HG03565 (cell line): ENCODE measurements at regions not wholly inside any gene's neighbourhood (a gene's known extent, or its start where the extent isn't known, plus 50 kb on each side); places are given as distances from the start of the nearest gene placed in this dataset.
"Not testable (repeated sequence)": the region's sequence is repeated elsewhere in the genome, so short reads cannot be mapped to it uniquely, and the experiment has no call there.

ENCODE experiments used
- ATAC-seq: cut with Tn5 transposase; IDR thresholded peaks from one replicate; pipeline ENCODE4 v1.9.1; 2021; ENCODE audit warnings: mild to moderate bottlenecking, moderate library complexity; ENCODE audit not compliant: unreplicated experiment

DNA sequence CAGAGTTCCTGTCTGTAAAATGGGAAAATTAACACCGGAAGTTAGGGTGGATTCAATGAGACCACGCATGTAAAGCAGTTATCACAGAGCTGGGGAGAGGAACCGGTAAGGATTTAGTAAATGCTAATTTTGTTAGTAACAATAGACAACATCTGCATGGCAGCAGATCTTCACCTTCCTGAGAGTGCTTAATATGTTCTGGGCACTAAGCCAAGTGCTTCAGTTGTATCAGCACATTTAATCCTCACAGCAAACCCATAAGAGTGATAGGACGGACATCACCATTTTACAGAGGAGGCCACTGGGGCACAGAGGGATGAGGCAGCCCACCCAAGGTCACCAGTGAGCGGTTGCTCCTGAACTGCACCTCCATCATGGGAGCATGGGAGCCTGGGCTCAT, 189.4 kb downstream of the WNT5A start:
- ATAC-seq = no peak

DNA sequence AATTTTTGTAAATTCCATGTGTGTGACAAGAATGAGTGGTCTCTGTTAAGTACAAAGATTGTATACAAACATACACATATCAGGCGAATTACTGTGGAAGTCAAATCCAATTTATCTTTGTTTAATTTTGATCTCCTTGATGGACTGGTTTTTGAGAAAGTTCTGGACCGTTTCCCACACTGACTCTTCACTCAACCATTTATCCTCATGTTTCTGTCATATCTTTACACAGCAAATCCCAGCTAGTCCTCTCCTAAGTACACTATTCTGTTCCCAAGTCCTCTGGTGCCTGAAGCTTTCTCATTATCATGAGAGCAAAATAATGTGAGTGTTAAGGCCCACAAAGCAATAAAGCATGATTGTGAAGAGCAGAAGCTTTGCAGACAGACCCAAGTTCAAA, 189.9 kb downstream of the WNT5A start:
- no peak for ATAC-seq

DNA sequence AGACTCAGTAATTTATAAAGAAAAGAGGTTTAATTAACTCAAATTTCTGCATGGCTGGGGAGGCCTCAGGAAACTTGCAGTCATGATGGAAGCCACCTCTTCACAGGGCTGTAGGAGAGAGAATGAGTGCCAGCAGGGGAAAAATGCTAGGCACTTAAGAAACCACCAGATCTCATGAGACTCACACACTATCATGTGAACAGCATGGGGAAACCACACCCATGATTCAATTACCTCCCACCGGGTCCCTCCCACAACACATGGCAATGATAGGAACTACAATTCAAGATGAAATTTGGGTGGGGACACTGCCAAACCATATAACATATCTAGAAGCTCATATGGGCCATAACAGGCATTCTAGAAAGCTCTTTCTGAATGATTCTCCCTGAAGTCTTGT, 190.3 kb downstream of the WNT5A start:
- ATAC-seq = no peak

DNA sequence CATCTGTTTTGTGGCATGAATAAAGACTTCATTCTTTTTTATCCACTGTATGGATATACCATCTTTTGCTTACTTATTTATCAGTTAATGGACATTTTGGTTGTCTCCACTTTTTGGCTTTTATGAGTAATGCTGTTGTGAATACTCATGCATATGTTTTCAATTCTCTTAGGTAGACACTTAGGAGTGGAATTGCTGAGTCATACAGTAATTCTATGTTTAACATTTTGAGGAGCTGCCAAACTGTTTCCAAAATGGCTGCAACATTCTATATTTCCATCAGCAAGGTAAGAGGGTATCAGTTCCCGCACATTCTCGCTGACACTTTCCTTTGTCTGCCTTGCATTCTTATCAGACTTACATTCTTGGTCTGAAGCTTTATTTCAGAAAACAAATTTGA, 191.1 kb downstream of the WNT5A start:
- no peak for ATAC-seq

DNA sequence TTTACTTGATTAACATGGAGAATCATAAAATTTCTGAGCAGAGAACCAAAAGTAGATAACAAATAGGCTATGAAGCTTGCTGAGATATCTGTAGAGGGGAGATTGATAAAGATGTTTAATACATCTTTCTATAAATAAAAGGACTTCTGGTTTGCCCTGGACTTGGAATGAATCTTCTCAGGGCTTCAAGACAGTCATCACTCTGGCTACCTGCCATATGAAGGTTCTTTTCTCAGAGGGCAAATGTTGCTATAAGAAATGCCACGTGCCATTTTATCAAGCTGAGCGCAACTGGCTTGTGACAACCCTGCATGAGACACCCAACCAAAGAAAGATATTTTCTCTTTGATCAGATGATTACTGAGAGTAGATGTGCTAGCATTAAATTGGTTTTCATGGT, 192.5 kb downstream of the WNT5A start:
- no peak for ATAC-seq

DNA sequence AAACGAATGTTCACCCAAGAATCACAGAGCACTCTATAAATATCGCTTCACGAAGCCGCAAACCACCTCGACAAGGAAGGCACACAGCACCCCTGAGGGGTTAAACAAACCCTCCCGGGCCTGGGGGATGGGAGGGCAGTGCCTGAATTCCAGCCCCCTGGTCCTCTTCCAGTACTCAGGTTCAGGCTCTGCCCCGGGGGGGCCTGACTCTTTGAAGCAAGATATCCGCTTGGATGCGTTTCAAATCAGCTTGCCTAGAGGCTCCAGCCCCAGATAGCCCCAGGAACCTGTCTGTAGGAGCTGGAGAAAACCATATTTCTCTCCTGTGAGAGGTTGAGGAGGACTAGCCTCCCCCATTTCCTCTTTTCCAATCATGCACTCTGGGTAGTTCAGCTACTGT, 194.7 kb downstream of the WNT5A start:
- no peak for ATAC-seq

DNA sequence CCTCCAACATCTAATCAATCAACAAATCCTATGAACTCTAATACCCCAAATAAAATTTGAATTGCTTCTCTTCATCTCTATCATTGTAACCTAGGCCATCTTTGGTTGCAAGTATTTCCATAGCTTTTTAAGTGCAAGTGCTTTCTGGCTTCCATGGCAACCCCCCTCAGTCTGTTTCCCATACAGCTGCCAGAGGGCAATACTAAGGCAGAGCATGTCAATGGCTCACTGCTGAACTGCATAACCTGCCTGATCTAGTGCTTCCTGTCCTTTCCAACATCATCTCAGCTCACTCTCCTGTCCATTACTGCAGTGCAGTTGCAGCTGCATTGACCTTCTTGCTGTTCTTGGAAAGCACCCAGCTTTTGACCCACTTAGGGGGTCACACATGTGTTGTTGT, 198.4 kb downstream of the WNT5A start:
- ATAC-seq = no peak

DNA sequence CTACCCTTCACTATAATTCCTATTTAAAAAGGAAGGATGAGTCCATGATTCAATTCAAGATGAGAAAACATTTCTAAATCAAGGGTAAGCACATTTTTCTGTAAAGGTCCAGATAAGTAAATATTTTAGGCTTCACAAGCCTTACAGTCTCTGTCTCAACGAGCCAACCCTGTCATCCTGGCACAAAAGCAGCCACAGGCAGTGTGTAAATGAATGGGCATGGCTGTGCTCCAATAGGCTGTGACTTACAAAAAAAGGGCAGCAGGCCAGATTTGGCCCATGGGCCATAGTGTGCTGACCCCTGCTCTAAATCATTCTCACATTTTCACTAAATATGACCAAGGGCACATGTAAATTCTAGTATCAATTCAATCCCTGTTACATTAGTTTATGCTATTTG, 200.4 kb downstream of the WNT5A start:
- no peak for ATAC-seq

DNA sequence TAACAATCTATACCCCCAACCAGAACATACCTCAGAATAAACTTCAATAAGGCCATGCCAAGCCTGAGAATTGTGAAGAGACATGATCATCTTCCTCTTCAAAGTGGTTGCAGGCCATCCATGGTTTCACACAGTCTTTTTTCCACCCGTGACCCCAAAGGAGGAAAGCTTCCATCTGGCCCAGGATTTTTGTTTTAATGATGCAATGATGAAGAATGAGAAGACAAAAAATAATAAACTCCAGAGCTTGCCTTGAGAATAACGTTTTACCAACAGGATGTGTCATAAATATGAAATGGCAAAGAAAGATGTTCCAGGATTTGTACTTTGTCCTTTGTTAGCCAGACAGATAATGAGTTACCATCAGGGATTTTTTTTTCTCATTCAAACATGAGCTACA, 201.9 kb downstream of the WNT5A start:
- no peak for ATAC-seq

DNA sequence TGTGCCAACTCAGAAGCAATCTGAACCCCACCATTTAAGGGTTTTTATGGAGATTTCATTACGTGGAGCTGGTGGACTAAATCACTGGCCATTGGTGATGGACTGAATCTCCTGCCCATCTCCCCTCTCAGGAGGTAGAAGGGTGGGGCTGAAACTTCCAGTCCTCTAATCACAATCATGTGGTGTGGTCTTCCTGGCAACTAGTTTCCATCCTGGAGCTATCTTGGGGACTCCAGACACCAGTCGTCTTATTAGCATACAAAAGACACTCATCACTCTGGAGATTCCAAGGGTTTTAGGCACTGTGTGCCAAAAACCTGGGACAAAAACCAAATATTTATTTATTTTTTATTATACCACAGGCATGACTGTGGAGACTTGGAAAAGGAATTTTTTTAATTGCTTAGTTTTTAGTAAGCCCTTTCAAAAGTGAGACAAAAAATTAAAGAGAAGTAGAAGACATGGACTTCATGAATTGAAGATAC, 203.6 kb downstream of the WNT5A start:
- no peak for ATAC-seq

DNA sequence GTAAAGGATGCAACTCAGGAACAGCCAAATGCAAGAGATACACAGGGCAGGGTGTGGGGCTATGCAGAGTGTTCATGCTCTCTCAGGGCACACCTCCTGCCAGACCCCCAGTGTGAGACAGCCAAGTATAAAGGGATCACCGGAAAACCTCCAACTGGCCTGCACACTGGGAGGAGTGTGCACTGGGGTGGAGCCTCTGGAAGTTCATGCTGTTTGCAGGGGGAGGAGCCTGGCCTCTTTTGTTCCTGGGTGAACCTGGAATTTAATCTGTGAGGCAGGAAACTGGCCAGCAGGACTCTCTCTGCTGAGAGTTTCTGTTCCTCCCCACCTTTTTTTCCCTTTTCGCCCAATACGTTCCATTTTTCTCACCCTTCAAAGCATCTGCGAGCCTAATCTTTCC, 204.1 kb downstream of the WNT5A start:
- ATAC-seq = no peak

DNA sequence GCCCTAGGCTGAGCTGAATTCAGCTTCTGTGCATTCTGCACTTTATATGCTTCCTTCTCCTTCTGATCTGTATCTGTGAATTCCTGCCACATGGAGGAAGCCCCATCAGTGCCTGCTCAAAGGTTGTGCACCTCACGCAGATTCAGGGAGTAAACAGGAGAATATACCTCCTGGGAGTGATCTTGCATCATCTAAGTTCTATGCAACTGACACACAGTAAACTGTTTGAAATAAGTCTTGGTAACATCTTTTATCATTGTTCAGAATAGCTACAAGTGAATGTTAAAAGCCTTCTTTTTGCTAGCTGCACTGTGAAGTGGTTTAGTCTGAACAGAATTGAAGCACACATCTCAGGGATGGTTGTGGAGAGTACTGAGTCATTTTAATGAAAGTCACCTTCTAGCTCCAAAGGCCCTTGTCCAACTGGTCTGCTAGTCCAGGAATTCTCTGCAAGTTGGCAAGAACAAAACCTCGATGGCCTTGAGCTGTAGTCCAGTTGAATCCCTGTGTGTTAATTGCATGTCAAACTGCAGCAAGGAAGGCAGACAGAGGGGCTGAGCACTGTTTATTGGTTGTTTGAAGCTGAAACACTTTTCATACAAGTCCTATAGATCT, 215.0 kb downstream of the WNT5A start:
- ATAC-seq = no peak

DNA sequence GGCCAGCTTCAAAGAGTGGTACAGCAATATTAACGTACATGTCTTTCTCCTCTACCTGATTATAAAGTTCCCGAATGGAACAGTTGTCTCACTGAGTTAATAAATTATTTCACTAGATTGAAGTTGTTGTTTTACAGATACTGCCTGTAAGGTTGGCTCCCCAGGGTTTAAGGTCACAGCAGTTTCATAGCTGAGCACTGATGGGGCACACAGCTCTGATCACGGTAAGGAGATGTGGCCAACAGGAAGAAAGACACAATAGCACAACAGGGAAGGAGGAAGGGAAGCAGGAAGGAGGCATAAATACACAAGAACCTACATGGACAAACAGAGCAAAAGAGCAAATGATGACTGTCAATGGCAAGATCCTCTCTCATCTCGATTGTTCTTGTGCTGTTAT, 215.6 kb downstream of the WNT5A start:
- no peak for ATAC-seq

DNA sequence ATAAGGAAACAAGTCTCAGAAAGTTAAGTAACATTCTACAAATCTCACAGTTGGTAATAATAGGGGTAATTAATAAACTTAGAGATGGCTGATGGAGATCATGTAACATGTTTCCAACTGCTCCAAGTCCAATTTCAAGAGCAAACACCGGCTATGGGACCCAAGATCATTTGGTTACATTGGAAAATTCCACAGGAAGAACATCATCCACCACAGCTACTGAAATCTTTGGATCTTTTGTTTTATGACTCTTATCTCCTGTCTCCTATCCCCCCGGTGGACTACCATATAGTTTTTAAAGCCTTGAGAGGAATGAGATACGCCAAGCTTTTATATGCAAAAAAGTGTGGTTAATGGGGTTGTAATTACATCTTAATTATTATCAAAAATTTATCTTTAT, 216.1 kb downstream of the WNT5A start:
- no peak for ATAC-seq

DNA sequence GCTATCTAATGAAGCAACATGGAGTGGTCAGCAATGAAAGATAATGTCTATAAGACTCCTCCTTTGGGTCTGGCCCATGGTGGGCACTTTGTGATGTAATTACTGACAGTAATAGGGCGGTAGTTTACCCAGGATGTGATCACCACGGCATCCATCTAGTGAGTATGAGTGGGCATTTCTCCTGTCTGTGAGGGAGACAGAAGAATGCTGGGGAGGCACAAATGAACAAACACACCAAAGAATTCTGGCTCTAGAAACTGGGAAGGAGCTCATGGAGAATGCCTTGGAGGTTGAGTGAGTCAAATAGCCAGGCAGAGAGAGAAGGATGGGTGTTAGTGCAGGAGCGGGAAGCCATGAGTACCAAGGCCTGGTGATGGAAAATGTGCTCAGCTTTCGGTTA, 217.5 kb downstream of the WNT5A start:
- no peak for ATAC-seq

DNA sequence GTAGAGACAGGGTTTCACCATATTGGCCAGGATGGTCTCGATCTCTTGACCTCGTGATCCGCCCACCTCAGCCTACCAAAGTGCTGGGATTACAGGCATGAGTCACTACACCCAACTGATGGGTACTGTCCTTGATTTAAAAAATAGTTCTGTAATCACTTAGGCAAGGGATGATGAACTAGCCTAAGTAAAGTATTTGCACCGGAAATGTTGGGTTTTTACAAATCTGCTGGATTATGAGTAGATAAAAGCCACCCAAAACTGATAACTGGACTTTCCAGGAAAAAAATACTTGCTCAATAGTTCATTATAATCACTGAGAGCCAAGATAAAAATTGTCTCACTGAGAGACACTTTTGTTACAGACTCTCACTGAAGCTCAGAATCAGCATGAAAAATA, 218.0 kb downstream of the WNT5A start:
- no peak for ATAC-seq

DNA sequence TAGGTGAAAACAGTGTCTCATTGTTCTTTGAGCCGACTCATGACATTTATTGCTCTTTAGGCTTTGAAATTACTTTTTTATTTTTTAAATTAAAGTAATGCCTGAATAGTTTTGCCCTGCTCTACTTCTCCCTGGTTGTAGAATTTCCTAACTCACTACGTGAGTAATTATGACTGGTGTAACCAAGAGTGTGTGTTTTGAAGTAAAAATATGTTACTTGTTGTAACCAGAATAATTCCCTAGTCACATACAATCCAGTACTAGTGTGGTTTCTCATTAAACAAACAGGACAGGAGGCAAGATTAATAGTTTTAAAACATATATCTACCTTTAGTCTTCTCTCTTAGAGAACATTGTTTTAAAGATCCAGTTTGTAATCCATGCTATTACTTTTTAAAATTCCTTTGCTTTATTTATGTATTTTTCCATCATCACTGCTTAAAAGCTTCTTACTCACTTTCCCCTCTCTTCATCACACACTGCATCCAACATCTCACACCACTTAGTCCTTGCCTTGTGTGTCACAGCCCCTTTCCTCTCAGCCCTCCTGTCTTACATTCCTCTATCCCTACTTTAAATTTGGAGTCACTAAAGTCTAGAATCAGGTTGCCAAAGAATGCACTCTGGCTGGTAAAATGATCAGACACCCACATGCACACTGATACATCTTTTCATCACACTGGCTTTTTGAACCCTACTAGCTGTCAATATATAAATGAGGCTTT, 219.7 kb downstream of the WNT5A start:
- ATAC-seq = no peak

DNA sequence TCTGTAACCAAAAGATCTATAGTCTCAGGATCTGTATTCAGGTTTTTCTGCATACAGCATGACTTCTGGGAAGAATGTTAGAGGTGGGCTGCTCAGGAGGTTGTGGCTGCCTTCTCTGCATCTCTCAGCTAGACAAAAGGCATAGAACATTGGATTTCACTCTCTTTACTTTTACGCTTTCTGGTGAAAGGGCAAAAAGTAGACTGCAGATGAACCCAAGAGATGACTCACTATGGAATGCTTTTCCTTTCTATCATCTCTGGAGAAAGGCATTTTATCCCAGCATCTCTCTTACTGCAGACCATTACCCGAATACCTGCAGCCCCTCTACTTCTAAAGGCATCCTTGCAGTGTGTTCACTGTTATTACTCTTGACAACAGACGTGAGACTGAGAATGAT, 222.2 kb downstream of the WNT5A start:
- ATAC-seq = no peak

DNA sequence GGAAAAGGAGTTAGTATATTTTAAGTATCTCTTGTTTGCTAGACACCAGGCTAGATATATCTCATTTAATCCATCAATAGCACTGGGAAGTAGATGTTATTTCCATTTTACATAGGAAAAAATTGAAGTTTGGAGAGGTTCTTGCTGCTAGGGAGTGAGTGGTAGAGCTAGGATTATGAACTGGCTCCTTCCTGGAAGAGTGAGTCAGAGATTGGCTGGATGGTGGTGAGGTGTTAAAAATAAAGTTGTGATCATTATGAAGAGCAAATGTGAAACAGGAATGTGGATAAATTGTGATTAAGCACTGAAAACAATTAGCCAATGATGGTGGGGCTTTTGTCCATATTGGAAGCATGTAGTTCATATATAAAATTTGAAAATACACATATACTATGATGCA, 234.2 kb downstream of the WNT5A start:
- ATAC-seq = no peak

DNA sequence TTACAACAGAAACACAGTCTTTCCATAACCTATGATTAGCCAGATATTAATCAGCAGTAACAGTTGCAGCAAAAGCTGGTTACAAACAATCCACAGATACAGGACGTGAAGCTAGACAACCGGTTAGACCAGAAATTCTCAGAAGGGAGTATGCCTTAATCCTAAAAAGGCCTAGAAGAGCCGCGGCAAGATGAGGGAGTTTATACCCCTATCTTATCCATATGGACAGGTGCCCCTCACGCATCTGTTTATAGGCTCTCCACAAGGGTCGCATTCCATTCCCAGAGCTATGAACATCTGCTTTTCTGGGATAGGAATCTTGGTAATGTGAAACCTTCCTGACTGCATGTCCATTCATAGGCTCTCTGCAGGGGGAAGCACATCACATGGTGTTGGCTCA, 237.9 kb downstream of the WNT5A start:
- ATAC-seq = not testable (repeated sequence)

DNA sequence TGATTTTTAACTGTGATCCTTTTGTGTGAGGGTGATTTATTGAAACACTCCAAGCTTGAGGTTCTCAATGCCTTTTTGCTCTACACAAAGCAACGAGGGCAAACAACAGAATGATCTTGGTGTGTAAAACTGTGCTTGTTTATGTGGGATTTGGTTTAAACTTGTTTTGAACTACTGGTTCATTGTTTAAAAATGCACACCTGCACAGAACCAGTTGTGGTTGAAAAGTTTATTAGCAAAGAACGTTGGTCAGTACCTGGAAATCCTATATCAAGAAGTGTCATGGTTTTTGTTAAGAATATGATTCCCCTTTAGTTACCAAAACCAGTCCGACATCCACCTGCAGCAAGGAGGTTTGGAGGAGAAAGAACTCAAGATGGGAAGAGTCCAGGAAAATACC, 239.4 kb downstream of the WNT5A start:
- ATAC-seq = no peak

DNA sequence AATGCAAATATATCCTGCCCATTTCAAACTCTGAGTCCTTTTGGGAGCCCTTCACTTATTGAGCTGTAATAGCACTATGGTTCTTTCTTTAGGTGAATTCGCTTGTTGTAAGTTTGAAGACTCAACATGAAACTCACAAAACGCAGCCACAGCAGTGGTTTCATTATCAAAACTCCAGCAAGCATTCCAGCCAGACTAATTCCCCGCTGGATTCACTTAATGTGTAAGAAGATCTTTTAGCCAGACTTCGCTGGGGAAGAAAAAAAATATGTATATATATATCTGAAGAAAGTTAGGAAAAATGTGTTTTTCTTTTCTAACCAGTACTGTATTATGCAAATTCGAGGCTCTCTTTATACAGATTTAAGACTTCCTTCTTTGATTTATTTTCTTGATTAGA, 241.1 kb downstream of the WNT5A start:
- no peak for ATAC-seq

DNA sequence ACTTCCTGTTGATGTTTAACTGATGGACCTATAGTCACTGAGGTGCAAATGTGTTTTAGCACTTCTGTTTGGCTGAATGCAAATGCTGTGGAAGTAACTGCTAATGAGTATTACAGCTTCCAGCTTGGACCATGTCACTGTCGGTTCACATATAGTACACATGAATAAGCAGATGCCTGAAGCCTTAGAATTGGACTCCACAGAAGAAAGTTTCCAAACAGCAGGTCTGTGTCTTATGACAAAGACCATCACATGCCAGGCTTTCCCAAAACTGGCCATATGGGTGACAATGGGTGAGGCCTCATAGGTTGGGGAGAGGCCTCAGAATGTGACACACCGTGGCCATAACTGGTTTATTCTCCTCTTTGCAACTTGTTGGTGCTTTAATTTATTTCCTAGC, 241.8 kb downstream of the WNT5A start:
- no peak for ATAC-seq
